Esophagus mucosa (tissue), 1 donor: ENCODE measurements at regions not wholly inside any gene's neighbourhood (a gene's known extent, or its start where the extent isn't known, plus 50 kb on each side); places are given as distances from the start of the nearest gene placed in this dataset.

ENCODE experiments used
- ATAC-seq: fragments of 200-7000 bp; cut with Tn5 transposase; one replicate; pipeline ENCODE4 v1.9.1; 2020
- donor health status: DM: yes; HTN: yes; CAD: no.

GRCh38 chr16:54405478-54405877 is 118.9 kb upstream of the IRX3 start:
- ATAC-seq: no peak

GRCh38 chr16:54403580-54403979 is 117.0 kb upstream of the IRX3 start:
- ATAC-seq: no peak

DNA sequence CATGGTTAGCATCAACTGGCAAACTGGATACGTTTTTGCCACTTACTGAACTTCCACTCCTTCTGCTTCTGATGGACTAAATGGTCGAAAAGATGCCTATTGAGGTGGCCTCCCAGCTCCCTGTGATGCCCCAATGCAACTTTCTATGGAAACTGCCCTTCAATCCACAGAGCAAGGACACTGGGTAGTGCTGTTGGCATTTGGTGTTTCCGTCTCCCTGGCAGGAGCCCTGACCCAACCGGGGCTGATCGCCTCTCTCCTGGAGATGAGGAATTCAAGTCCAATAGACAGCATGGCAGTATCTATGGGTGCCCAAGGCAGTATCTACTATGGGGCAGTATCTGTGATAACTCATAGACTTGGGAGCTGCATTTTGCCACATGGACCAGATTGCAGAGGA is 116.3 kb upstream of the IRX3 start:
- no peak for ATAC-seq

DNA sequence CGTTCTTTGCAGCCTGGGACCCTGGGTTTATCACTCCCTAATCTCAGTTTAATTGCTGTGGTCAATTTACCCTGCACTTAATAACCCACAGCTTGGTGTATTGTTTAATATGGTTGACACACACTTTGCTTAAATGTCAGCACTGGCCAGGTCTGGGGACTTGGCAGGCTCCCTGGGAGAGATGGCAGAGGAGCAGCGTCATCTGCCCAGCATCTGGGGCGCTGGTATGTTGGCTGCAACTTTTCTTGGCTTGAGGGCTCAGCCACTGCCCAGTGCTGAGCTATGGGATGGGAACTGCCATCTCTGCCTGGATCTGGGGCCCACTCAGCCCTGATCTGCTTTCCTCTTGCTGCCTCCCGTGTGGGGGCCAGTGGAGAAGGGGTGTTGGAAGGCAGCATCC is 115.7 kb upstream of the IRX3 start:
- ATAC-seq: no peak

- no peak for ATAC-seq
Measured at GRCh38 chr16:54400261-54400660, 113.7 kb upstream of the IRX3 start.

DNA sequence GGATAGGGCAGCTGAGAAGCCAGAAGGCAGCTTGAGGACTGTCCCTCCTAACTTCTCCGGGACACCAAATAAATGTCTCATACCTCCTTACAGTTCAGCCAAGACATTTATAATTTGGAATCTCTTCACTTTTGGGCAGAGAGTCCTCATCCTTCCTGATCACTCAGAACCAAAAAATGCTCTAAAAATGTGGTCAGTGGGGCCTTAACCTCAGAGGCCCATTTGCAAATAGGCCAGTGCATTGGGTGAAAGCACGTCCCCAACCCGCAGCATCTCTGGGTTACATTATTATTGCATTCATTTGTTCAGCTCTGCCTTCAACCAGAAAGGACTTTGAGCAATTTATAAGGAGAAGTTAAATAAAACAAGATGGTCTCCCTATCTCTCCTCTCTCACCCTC is 112.4 kb upstream of the IRX3 start:
- ATAC-seq: no peak

DNA sequence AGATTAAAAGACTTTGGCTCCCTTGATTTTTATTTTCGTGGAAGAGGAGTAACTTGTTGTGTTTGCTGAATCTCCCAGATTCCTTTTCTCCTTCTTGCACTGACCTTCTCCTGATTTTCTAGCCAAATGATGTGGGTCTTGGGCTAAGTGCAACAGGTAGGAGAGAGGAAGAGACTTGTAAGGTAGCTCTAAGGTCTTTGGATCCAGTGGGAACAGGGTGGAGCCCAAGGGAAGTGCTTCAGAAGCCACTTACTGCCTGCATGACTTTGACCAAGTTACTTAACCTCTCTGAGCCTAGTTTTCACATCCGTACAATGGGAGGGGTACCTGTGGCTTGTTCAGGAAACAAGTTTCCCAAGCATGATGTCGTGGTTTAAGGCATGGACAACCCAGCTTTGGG is 111.3 kb upstream of the IRX3 start:
- no peak for ATAC-seq

- ATAC-seq: no peak
Measured at GRCh38 chr16:54397190-54397835, 110.7 kb upstream of the IRX3 start.

- no peak for ATAC-seq
Measured at GRCh38 chr16:54389836-54390494, 103.4 kb upstream of the IRX3 start.

DNA sequence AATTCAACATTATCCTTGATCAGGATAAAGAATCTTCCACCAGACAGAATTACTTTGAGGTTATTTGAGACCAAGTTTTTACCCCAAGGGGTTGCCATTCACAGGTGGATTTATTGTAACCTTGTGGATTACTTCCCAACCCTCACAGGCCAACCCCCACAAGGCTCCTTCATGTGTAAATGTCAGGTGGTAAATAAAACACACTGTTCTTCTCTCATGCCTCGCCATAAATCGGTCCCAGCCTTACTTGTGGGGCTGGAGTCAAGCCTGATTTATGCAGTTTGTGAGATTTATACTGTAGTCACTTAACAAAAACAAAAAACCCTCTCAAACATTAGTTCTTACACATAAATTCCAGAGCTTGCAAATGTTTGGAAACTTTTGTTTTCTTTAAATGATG is 98.6 kb upstream of the IRX3 start:
- ATAC-seq: no peak

DNA sequence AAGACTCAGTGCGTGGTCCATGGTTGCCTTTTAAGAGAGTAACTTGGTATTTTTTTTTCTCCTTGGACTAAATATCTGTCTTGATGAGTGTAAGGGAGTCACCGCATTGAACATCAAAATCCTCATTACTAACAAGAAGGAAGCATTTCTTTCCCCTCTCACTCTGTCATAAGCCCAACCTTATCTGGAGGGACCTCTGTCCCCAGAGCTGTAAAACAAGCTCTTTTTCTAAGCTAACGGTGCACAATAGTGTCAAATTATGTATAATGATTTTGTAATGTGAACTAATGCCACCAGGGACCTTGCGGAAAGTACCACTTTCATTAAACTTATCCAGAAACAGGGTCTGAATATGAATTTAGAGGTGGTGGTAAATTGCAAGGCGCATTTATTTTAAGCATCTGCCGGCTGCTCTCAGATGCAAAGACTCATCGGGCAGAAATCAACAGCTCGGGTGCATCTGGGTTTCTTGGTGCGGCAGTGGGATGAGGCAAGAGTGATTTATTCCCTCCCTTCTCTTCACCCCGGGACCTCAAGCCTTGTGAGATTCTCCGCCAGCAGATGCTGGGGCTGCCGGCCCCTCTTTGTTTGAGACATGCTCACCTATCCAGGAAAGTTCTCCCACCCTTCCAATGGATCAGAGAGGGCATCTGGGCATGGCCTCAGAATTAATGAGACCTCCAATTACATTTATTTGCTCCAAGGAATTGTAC is 95.2 kb upstream of the IRX3 start:
- no peak for ATAC-seq

DNA sequence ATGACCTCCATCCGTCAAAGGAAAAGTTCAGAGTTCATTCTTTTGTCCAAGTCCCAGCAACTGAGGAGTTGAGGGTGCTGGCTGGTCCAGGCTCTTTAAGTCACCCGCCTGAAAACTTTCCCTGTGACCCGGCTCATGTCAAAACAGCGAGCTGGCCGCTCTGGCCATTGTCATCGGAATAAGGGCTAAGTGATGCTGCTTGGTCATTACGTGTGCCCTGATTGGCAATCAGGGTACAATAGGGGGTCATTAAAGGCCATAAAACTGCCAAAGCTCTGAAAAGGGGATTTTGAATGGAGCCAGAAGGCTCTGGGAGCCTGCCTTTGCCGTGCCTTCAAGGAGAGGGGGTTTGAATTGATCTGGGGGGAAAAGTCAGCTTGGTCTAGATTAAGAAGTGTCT is 88.5 kb upstream of the IRX3 start:
- no peak for ATAC-seq

- ATAC-seq: no peak
Measured at GRCh38 chr16:54373534-54374520, 87.2 kb upstream of the IRX3 start.

DNA sequence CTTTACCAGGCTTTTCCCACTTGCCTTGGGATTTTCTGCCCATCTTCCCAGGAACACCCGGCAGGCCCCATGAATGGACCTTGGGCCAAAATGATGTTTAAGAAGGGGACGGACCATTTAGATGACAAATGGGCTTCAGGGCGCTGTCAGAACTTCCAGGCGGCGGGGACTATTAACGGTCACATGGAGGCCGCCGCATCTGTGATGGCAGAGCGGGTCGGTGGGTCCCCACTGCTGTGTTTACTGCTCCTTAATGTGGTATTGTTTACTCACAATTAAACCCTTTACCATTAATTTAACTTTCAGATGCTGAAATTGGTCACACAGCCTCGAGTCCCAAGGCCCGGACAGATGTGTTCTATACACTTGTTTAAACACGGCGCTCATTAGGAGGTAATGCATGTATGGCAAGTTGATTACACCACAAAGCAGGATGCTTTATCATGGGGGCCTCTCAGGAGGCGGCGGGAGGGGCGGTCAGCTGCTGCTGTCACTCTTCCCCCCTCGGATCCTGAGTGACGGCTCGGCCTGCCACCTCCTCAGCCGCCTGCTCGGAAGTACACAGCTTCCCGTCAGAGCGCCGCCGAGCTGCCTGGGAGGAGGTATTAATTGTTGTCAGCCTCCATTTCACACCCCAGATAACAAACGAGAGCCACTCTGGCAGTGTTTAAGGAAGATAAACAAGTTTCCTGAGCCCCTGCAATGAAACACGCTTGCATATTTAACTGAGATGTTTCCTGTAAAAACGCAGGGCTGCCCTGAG is 83.9 kb upstream of the IRX3 start:
- no peak for ATAC-seq

DNA sequence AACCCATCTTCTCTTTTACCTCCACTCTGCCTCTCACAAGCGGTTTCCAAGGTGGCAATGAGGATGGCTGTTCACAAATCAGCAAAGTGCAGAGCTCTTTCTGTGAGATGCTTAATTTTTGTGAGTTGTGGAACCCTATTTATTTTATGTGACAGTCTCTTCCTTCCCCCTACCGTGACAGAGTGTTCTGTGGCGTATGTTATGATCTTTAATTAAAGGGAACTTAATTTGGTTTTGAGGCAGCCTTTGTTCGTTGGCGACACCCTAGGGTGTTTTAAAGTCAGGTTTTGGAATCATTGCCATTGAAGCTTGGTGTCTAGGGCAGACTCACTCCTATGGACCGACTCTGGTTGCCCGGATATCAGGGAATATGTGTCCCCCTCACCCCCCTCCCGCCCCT is 83.3 kb upstream of the IRX3 start:
- no peak for ATAC-seq

GRCh38 chr16:54366943-54367342 is 80.4 kb upstream of the IRX3 start:
- no peak for ATAC-seq

- ATAC-seq: no peak
Measured at GRCh38 chr16:54365990-54366634, 79.5 kb upstream of the IRX3 start.

DNA sequence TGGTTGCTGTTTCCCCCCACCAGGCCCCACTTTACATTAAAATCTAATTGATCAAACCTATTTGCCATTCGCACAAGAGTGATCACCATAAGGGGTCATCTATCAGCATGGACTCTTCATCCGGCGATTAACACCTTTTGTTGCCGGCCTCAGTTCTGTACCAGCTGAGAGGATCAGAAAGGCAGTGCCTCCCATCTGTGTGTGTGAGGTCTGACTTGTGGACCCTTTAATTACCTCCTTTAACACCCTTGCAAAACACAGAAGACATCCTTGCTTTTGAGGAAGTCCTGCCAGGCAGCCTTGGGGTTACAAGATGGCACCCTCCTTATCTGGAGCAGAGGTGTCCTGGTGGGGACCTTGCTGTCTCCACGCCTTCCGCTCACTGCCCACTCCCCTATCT is 77.2 kb upstream of the IRX3 start:
- no peak for ATAC-seq

- ATAC-seq: no peak
Measured at GRCh38 chr16:54362591-54363206, 76.1 kb upstream of the IRX3 start.

DNA sequence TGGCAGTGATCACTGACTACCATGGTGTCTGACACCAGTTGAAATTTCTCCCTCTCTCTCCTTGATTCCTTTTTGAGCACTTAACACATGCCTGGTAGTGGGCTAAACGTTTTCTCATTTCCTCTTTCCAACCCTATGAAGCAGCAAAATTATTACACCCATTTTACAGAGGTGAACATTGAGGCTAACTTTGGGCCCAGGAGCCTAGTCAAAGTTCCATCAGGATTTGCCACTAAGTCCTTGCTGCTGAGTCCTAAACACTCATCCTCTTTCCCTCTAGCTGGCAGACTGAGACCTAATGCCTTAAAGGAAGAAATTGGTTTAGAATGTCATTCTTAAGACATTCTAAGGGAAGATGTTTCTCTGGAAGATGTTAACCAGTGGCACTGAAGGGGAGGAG is 74.7 kb upstream of the IRX3 start:
- ATAC-seq: no peak

DNA sequence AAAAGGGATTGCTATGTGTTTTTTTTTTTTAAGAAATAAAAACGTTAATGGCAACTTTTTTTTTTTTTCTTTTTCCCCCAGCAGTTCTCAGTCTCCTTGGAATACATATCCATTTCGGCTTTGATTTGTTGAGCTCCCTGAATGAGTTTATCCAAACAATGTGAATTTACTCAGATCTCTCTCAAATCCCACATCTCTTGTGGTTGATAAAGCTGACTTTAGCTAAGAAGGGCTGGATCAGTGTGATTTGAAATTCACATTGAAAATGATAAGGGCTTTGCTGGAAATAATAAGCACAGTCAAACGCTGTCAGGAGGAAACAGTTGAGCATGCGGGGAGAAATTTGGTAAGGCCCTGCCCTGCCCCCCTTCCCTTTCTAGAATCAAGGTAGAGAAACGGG is 74.1 kb upstream of the IRX3 start:
- no peak for ATAC-seq
